Transverse colon (tissue), 4 donors: ENCODE measurements at regions not wholly inside any gene's neighbourhood (a gene's known extent, or its start where the extent isn't known, plus 50 kb on each side); places are given as distances from the start of the nearest gene placed in this dataset.

Source experiments
- POLR2AphosphoS5 ChIP-seq, 3 donors: sonication (generic); formaldehyde crosslinking; IDR thresholded peaks; one replicate each; pipeline ENCODE4 v1.6.1; 2016; ENCODE audit warnings: antibody characterized with exemption in 3 of 3
- TF ChIP-seq, protein P1 (sequence below), 5 experiments: fragments of 200-600 bp in 3 of 5; fragments of 450-650 bp in 2 of 5; sonication (generic) in 3 of 5; IDR thresholded peaks; 1 replicate in 2 of 5; 2 replicates in 3 of 5; pipeline ENCODE4 v1.5.1; 2016 to 2017; ENCODE audit warnings: antibody characterized with exemption in 5 of 5, inconsistent platforms in 3 of 5, mild to moderate bottlenecking in 2 of 5, moderate library complexity in 1 of 5

DNA sequence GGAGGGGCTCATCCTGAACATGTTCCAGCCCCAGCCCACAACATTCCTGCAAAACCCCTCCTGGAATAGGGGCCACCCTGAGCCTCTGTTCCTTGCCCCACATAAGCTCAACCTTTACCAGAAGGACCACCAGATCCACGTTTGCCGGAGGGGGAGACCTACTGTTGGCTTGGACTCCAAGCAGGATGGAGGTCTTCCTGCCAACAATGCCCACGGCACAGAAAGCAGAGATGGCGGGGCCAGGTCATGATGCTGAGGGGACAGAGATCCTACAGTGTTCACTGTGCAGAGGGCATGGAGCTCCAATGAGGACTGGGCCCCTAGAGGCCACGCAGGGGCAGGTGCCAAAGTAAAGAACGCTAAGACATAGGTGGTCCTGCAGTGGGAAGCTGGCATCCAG lies 98.5 kb upstream of the RAB6C start:
- TF ChIP-seq, protein P1, sequence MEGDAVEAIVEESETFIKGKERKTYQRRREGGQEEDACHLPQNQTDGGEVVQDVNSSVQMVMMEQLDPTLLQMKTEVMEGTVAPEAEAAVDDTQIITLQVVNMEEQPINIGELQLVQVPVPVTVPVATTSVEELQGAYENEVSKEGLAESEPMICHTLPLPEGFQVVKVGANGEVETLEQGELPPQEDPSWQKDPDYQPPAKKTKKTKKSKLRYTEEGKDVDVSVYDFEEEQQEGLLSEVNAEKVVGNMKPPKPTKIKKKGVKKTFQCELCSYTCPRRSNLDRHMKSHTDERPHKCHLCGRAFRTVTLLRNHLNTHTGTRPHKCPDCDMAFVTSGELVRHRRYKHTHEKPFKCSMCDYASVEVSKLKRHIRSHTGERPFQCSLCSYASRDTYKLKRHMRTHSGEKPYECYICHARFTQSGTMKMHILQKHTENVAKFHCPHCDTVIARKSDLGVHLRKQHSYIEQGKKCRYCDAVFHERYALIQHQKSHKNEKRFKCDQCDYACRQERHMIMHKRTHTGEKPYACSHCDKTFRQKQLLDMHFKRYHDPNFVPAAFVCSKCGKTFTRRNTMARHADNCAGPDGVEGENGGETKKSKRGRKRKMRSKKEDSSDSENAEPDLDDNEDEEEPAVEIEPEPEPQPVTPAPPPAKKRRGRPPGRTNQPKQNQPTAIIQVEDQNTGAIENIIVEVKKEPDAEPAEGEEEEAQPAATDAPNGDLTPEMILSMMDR (IDR thresholded peaks at IDR 0.05): no peak
- TF ChIP-seq POLR2AphosphoS5 (IDR thresholded peaks at IDR 0.05): no peak
